ENCODE measurements at regions not wholly inside any gene's neighbourhood (a gene's known extent, or its start where the extent isn't known, plus 50 kb on each side); places are given as distances from the start of the nearest gene placed in this dataset.

- Histone ChIP-seq H3K27ac (no peak overlapping the region), H3K9me3 (no peaks in the 10 kb centered on the region), H3K4me3 (no peak overlapping the region), H3K27me3 (no peaks in the 10 kb centered on the region), H3K4me1 (peaks cover 0 to 4% (median 0%) of the 10 kb centered on the region in 12 donors), H3K36me3 (no peaks in the 10 kb centered on the region)
- 91 to 100% (median 98%) methylated on average over 1 of the region's 1 CpG for WGBS, 4 donors
- intact Hi-C loops (cut with DNase I), result no loop called here
- no peak for DNase-seq
- no peak for ATAC-seq
- TF ChIP-seq CTCF (IDR thresholded peaks at IDR 0.05) (no peak), POLR2A (IDR thresholded peaks at IDR 0.05) (no peak)
Measured at GRCh38 chr5:128777052-128777451, 188.2 kb upstream of the SLC27A6 start.

- Histone ChIP-seq H3K4me1 (peaks cover 0 to 11% (median 4%) of the 10 kb centered on the region in 12 donors), H3K9me3 (no peaks in the 10 kb centered on the region), H3K27me3 (no peaks in the 10 kb centered on the region), H3K27ac (no peak overlapping the region), H3K36me3 (no peaks in the 10 kb centered on the region), H3K4me3 (no peak overlapping the region)
- intact Hi-C loops (cut with DNase I), result no loop called here
- ATAC-seq, result no peak
- 58 to 75% (median 66%) methylated on average over 5 of the region's 5 CpGs for WGBS, 4 donors
- TF ChIP-seq CTCF (IDR thresholded peaks at IDR 0.05) (no peak), POLR2A (IDR thresholded peaks at IDR 0.05) (no peak)
- no peak for DNase-seq
Measured at GRCh38 chr5:128778474-128778873, 186.8 kb upstream of the SLC27A6 start.

GRCh38 chr5:128782446-128782845, 182.8 kb upstream of the SLC27A6 start:
- intact Hi-C loops (cut with DNase I), result no loop called here
- 25 to 42% (median 36%) methylated on average over 4 of the region's 4 CpGs for WGBS, 4 donors
- H3K27ac ChIP-seq, result peak overlapping the region in 4 of 12 donors; percentile 8 to 43 (median 34)

GRCh38 chr5:128784726-128785125, 180.6 kb upstream of the SLC27A6 start:
- Histone ChIP-seq H3K27me3 (no peaks in the 10 kb centered on the region), H3K9me3 (no peaks in the 10 kb centered on the region), H3K27ac (no peak overlapping the region), H3K36me3 (no peaks in the 10 kb centered on the region), H3K4me1 (peaks cover 0 to 11% (median 4%) of the 10 kb centered on the region in 12 donors), H3K4me3 (no peak overlapping the region)
- no peak for TF ChIP-seq CTCF (IDR thresholded peaks at IDR 0.05)
- TF ChIP-seq POLR2A (IDR thresholded peaks at IDR 0.05), result no peak
- 96 to 99% (median 98%) methylated on average over 1 of the region's 1 CpG for WGBS, 4 donors
- intact Hi-C loops (cut with DNase I), result no loop called here
- no peak for ATAC-seq
- no peak for DNase-seq

More at GRCh38 chr5:128782446-128782845, 182.8 kb upstream of the SLC27A6 start:
- Histone ChIP-seq H3K9me3 (no peaks in the 10 kb centered on the region), H3K4me3 (no peak overlapping the region), H3K27me3 (no peaks in the 10 kb centered on the region), H3K36me3 (no peaks in the 10 kb centered on the region), H3K4me1 (peaks cover 0 to 11% (median 4%) of the 10 kb centered on the region in 12 donors)
- DNase-seq (peak; percentile 55 to 78 (median 70)), ATAC-seq (peak; percentile 67 to 98 (median 90))
- TF ChIP-seq POLR2A (IDR thresholded peaks at IDR 0.05), result no peak
- no peak for TF ChIP-seq CTCF (IDR thresholded peaks at IDR 0.05)

All from heart left ventricle (tissue), 16 donors.